Left colon (tissue), 2 donors: ENCODE measurements at regions not wholly inside any gene's neighbourhood (a gene's known extent, or its start where the extent isn't known, plus 50 kb on each side); places are given as distances from the start of the nearest gene placed in this dataset.

ENCODE experiments used
- ATAC-seq: fragments of 200-7000 bp; cut with Tn5 transposase; one replicate; pipeline ENCODE4 v1.9.1; 2020; ENCODE audit warnings: mild to moderate bottlenecking, moderate library complexity
- DNase-seq, 2 donors: peaks; one replicate each; pipeline ENCODE4 v3.0.0-alpha.2; 2020
- intact Hi-C, 2 donors: fragments of 100-400 bp; cut with DNase I in 1 of 2; cut with micrococcal nuclease in 1 of 2; formaldehyde crosslinking; loops; one replicate each; pipeline versions ENCODE4 v1.11.2 to v1.14.0; 2022; cut with DNase I, micrococcal nuclease
- donor health status: DM: no; HTN: no; CAD: no.
- donor health status: DM: yes; HTN: yes; CAD: no.

GRCh38 chr3:63151897-63152296 is 126.2 kb upstream of the SYNPR start:
- intact Hi-C loops: no loop called here
- ATAC-seq (no peak), DNase-seq (no peak)

GRCh38 chr3:63159764-63160163 is 118.3 kb upstream of the SYNPR start:
- intact Hi-C loops: no loop called here
- DNase-seq (no peak), ATAC-seq (no peak)

- DNase-seq (no peak), ATAC-seq (no peak)
- intact Hi-C loops: no loop called here
These were observed 111.0 kb upstream of the SYNPR start for GRCh38 chr3:63167113-63167512.

GRCh38 chr3:63168179-63168578 is 109.9 kb upstream of the SYNPR start:
- intact Hi-C loops: no loop called here
- peak; percentile 71 for ATAC-seq
- no peak for DNase-seq

- ATAC-seq: no peak
- no peak for DNase-seq
- intact Hi-C loops: no loop called here
These were observed 98.1 kb upstream of the SYNPR start for GRCh38 chr3:63179862-63180522.

- no peak for DNase-seq
- intact Hi-C loops: loop anchor here in 1 of 2 donors (10.0 kb wide), 1 partner anchor 557 kb away; no protein-coding TSS in a partner anchor
- ATAC-seq: peak; percentile 89
These were observed 85.9 kb upstream of the SYNPR start for GRCh38 chr3:63192248-63192647.

GRCh38 chr3:63193647-63194046 is 84.5 kb upstream of the SYNPR start:
- ATAC-seq: peak; percentile 66
- intact Hi-C loops: loop anchor here in 1 of 2 donors (10.0 kb wide), 1 partner anchor 559 kb away; no protein-coding TSS in a partner anchor
- no peak for DNase-seq

GRCh38 chr3:63199606-63200005 is 78.5 kb upstream of the SYNPR start:
- no peak for ATAC-seq
- no peak for DNase-seq
- intact Hi-C loops: loop anchor here in 1 of 2 donors (10.0 kb wide), 1 partner anchor 565 kb away; no protein-coding TSS in a partner anchor

- DNase-seq (no peak), ATAC-seq (no peak)
- intact Hi-C loops: no loop called here
These were observed 75.6 kb upstream of the SYNPR start for GRCh38 chr3:63202529-63202928.

GRCh38 chr3:63207066-63207590 is 71.0 kb upstream of the SYNPR start:
- no peak for DNase-seq
- intact Hi-C loops: no loop called here
- ATAC-seq: no peak

- intact Hi-C loops: no loop called here
- DNase-seq (no peak), ATAC-seq (no peak)
These were observed 50.0 kb upstream of the SYNPR start for GRCh38 chr3:63228087-63228486.
